ENCODE measurements at regions not wholly inside any gene's neighbourhood (a gene's known extent, or its start where the extent isn't known, plus 50 kb on each side); places are given as distances from the start of the nearest gene placed in this dataset.

- H3K4me3 Mint-ChIP-seq = no peak overlapping the region
- no peaks in the 10 kb centered on the region for H4K20me1 ChIP-seq (ENCODE audit: low read depth)
- H3K36me3 Mint-ChIP-seq = no peaks in the 10 kb centered on the region
- DNase-seq (ENCODE audit: low spot score) = peak; percentile 66
- peak overlapping the region; percentile 38 for H2AFZ ChIP-seq (replicated peaks)
- peak overlapping the region; percentile 6 for H3K4me2 ChIP-seq
- peaks cover 2% of the 10 kb centered on the region for H3K27me3 Mint-ChIP-seq (ENCODE audit: insufficient read depth, low read depth)
- H3K27ac ChIP-seq = no peak overlapping the region
- no peaks in the 10 kb centered on the region for H3K79me2 ChIP-seq (ENCODE audit: low read depth)
- H3K9me3 ChIP-seq (ENCODE audit: low read depth) = no peaks in the 10 kb centered on the region
- no peaks in the 10 kb centered on the region for H3K27me3 ChIP-seq
- H3K9ac ChIP-seq = no peak overlapping the region
- no peaks in the 10 kb centered on the region for H3F3A ChIP-seq (ENCODE audit: low read depth)
- H3K4me1 Mint-ChIP-seq = peaks cover 12% of the 10 kb centered on the region
- H3K36me3 ChIP-seq = no peaks in the 10 kb centered on the region
- no peak overlapping the region for H3K4me3 ChIP-seq
- peak overlapping the region; percentile 48 for H3K27ac Mint-ChIP-seq
- peaks cover 10% of the 10 kb centered on the region for H3K4me1 ChIP-seq
- TF ChIP-seq CTCF (IDR thresholded peaks at IDR 0.05) (no peak), EZH2phosphoT487 (IDR thresholded peaks at IDR 0.05) (no peak), EZH2 (IDR thresholded peaks at IDR 0.05) (no peak)
- H3K9me3 Mint-ChIP-seq = no peaks in the 10 kb centered on the region
Measured at GRCh38 chr3:106699122-106699521, 678.1 kb upstream of the CCDC54 start.

- Histone ChIP-seq H4K20me1 (ENCODE audit: low read depth) (no peaks in the 10 kb centered on the region), H3K4me1 (peaks cover 10% of the 10 kb centered on the region), H2AFZ (replicated peaks) (no peak overlapping the region), H3K9me3 (ENCODE audit: low read depth) (no peaks in the 10 kb centered on the region), H3K36me3 (no peaks in the 10 kb centered on the region), H3K4me3 (no peak overlapping the region), H3K79me2 (ENCODE audit: low read depth) (no peaks in the 10 kb centered on the region), H3K4me2 (no peak overlapping the region), H3K9ac (no peak overlapping the region), H3K27ac (no peak overlapping the region), H3F3A (ENCODE audit: low read depth) (no peaks in the 10 kb centered on the region), H3K27me3 (no peaks in the 10 kb centered on the region)
- DNase-seq (ENCODE audit: low spot score) = no peak
- H3K4me1 Mint-ChIP-seq = peaks cover 12% of the 10 kb centered on the region
- TF ChIP-seq EZH2 (IDR thresholded peaks at IDR 0.05) (no peak), CTCF (IDR thresholded peaks at IDR 0.05) (no peak), EZH2phosphoT487 (IDR thresholded peaks at IDR 0.05) (no peak)
- H3K9me3 Mint-ChIP-seq = no peaks in the 10 kb centered on the region
- H3K27me3 Mint-ChIP-seq (ENCODE audit: insufficient read depth, low read depth) = peaks cover 2% of the 10 kb centered on the region
- H3K4me3 Mint-ChIP-seq = no peak overlapping the region
- H3K36me3 Mint-ChIP-seq = no peaks in the 10 kb centered on the region
- no peak overlapping the region for H3K27ac Mint-ChIP-seq
Measured at GRCh38 chr3:106700981-106701380, 676.3 kb upstream of the CCDC54 start.

- no peak for DNase-seq (ENCODE audit: low spot score)
- TF ChIP-seq EZH2phosphoT487 (IDR thresholded peaks at IDR 0.05) = no peak
- TF ChIP-seq CTCF (IDR thresholded peaks at IDR 0.05) = no peak
- no peak for TF ChIP-seq EZH2 (IDR thresholded peaks at IDR 0.05)
- no peaks in the 10 kb centered on the region for H3K79me2 ChIP-seq (ENCODE audit: low read depth)
- no peak overlapping the region for H3K27ac ChIP-seq
- no peaks in the 10 kb centered on the region for H3K27me3 ChIP-seq
- no peaks in the 10 kb centered on the region for H3K9me3 ChIP-seq (ENCODE audit: low read depth)
- no peaks in the 10 kb centered on the region for H4K20me1 ChIP-seq (ENCODE audit: low read depth)
- H3K36me3 Mint-ChIP-seq = no peaks in the 10 kb centered on the region
- H2AFZ ChIP-seq (replicated peaks) = no peak overlapping the region
- H3K27me3 Mint-ChIP-seq (ENCODE audit: insufficient read depth, low read depth) = peaks cover 2% of the 10 kb centered on the region
- no peaks in the 10 kb centered on the region for H3F3A ChIP-seq (ENCODE audit: low read depth)
- H3K27ac Mint-ChIP-seq = no peak overlapping the region
- peaks cover 9% of the 10 kb centered on the region for H3K4me1 ChIP-seq
- H3K4me3 Mint-ChIP-seq = no peak overlapping the region
- no peak overlapping the region for H3K4me3 ChIP-seq
- no peaks in the 10 kb centered on the region for H3K9me3 Mint-ChIP-seq
- H3K4me2 ChIP-seq = no peak overlapping the region
- no peak overlapping the region for H3K9ac ChIP-seq
- no peaks in the 10 kb centered on the region for H3K36me3 ChIP-seq
- H3K4me1 Mint-ChIP-seq = peaks cover 10% of the 10 kb centered on the region
Measured at GRCh38 chr3:106703524-106703923, 673.7 kb upstream of the CCDC54 start.

Data from neural progenitor cell (in vitro differentiated cells).